HG03045 (cell line): ENCODE measurements at regions not wholly inside any gene's neighbourhood (a gene's known extent, or its start where the extent isn't known, plus 50 kb on each side); places are given as distances from the start of the nearest gene placed in this dataset.
"Not testable (repeated sequence)": the region's sequence is repeated elsewhere in the genome, so short reads cannot be mapped to it uniquely, and the experiment has no call there.

Experiments
- ATAC-seq: cut with Tn5 transposase; IDR thresholded peaks from one replicate; pipeline ENCODE4 v1.9.1; 2021; ENCODE audit warnings: mild to moderate bottlenecking, moderate library complexity; ENCODE audit not compliant: unreplicated experiment

DNA sequence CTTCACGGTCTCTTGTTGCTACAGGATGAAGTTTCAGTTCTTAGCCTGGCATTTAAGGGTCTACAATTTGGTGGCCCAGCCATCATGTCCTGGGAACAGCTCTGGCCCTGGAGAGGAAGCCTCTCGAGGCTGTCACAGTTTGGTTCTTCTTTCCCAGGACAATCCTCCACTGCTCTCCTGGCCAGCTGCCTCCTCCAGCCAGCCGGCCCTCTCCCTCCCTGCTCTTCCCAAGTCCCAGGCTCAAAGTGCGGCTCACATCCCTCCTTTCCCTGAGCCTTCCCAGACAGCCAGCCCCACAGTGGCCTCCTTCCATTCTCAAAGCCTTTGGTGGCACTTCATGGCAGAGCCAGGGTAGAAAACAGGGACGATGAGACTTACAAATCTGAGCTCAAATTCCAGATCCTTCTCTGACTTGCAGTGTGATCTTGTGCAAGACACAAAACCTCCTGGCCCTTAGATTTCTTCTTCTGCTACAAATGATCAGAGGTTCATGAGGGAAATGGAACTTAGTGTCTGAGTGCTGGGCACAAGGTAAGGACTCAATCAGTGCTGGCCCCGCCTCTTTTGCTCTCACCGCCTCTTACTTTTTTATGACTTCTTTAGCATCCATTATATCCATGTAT, 223.8 kb upstream of the ECI2 start:
- no peak for ATAC-seq

DNA sequence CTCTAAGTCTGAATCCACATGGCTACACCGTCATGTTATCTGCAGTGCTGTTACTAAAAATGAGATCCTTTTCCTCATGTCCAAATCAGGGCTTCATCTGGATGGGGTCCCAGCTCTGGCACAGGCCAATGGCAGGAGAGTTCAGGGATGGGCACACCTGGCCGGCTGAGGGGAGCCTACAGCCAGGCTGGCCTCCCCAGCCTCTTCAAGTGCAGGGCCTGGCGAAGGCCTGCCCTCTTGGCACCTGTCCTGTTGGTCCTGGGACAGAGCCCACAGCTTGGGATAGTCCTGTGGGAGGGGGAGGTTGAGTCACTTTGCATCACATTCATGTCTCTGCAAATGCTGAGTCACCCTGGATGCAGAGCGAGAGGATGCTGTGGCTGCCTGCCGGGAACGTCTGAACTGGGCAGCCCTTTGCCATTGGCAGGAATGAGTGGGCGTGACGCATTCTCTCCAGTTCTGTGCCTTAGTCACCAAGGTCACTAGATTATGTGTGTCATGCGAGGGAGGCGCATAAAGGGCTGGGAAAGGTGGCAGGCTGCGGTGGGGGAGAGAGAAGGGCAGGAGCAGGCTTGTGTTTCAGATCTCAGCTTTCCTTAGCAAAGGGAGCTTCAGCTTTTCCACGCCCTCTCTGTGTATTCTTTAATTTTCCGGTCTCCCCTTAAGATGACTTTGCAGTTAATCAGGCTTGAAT, 223.2 kb upstream of the ECI2 start:
- no peak for ATAC-seq

DNA sequence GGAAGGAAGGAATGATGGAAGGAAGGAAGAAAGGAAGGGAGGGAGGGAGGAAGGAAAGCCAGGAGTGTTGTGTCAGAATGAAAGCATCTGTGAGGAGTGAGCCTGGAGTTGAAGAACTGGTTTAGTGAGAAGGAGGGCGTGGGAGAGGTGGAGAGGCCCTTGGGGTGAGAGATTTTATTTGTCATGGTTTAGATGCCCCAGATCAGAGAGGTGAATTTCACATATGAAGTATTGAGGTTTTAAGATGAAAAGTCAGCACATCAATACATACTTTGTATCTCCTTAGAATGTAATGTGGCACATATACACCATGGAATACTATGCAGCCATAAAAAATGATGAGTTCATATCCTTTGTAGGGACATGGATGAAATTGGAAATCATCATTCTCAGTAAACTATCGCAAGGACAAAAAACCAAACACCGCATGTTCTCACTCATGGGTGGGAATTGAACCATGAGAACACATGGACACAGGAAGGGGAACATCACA, 222.3 kb upstream of the ECI2 start:
- not testable (repeated sequence) for ATAC-seq

DNA sequence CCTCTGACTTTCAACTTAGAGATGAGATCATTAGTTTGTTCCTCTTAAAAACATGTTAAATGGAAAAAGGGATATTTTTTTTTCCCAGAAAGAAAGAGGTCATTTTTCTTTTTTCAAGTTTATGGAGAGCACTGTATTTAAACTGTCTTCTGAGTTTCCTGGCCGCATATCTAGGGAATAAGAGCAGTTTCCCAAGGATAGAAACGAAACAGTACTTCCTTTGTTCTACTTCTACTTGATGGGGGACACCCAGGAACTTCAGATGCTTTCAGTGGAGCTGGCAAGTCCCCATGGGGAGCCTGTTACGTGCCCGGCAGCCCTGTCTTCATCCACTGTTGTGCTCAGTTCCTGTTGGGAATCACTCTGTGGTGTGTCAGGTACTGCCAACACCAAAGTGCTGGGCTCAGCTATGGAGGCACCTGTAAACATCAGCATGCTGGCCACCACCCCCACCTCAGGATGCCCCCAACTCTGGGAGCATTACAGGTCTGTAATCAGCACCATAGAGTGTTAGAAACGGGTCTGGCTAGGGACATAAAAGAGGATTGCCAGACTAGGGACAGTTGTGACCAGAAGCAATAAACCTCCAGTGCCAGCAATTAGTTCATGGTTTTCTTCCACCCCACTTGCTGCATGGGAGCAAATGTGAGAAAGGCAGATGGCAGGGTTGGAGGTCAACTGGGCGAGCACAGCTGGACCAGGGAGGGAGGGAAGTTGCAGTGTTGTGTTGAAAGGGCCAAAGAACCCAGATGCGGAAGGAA, 221.7 kb upstream of the ECI2 start:
- no peak for ATAC-seq

DNA sequence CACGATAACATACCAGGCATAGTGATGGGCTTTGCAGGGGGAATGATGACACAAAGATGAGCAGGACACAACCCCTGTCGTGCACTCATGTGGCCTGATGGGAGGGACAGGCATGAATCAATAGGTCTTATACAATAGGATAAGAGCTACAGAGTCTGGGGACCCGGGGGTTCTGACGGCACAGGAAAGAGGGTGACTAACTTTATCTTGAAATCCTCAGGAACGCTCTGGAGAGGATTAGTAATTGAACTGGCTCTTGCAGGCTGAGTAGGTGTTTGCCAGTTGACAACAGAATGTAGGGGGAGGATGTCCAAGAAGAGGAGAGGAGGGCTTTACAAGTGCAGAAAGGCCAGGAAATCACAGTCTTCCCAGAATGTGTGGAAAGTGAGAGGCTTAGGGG, 219.9 kb upstream of the ECI2 start:
- no peak for ATAC-seq

DNA sequence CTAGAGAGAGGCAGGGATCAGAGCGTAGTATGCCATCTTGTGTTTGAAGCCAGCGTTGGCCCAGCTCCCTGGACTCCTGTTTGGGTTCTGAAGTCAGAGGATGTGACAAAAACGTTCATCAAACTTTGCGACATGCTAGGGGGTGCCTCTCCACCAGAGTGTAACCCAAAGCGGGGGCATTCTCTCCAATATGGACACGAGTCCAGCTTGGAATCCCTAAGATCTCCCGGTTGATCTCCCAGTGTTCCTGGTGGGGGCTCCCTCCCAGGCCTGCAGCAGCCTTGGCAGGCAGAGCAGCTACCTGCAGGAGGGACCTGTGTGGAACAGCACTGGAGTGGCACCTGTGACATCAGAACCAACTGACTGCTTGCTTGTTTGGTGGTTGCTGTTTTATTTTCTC, 218.8 kb upstream of the ECI2 start:
- ATAC-seq, result no peak

DNA sequence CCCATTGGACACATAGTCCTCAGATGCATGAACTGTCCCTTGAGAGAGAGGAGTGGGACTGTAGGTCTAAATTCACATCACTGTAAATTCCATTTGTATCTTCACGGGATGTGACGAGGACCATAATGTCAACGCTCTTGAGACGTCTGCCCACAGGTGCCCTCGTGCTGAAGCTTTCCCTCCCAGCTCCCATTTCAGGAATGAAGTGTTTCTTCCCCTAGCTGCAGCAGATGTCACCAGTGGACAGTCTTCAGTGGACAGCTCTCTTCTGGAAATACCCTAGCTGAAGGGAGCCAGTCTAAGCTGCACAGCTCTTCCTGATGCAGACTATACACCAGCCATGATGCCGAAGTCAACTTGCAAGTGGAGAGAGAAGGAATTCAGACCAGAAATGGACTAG, 217.4 kb upstream of the ECI2 start:
- no peak for ATAC-seq

DNA sequence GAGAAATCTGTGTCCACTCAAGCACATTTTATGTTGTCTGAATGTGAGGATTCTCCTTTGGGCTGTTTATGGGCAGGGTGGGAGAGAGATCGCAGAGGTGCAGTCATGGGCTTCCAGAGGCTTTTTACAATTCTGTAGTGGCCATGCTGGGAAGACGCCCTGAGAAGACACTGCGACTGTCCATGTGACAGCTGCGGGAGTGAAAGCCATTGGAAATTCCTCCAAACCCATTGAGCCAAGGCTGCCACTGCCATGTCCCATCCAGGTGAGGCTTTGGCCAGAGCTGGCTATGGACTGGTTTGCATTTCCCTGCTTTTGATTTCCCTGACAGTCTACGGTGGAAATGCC, 216.9 kb upstream of the ECI2 start:
- no peak for ATAC-seq

DNA sequence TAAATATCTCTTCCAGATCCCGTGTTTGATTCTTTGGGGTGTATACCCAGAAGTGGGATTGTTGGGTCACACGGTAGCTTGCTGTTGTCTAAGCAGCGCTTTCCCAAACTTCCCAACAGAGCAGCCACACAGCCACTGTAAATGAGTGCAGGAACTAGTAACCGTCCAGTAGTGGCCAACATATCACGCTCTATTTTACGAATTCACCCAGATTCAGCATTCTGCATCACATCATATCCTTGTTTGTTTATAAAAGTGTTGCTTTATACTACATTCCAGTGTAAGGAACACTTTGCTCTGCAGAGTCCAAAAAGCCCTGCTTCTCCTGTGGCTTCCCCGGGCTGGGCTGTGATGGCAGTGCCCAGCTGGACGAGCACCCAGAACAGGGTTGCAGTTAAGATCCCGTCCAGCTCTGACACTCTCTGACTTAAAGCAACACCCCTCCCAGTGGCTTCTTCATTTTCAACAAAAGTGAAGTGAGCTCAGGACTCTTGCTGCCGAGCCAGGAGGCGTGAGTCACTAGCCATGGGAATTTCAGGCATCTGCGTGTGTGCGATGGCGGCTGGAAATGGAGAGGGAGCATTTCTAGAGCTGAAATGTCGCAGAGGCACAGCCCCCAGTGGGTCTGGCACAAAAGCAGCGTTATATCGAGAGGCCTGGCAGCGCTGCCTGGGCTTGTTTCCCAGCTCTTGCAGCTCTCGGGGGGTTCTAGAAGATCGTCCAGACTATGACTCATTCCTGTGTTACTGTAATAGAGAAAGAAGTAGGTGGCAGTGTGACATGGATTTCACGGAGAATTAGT, 216.3 kb upstream of the ECI2 start:
- ATAC-seq, result no peak

DNA sequence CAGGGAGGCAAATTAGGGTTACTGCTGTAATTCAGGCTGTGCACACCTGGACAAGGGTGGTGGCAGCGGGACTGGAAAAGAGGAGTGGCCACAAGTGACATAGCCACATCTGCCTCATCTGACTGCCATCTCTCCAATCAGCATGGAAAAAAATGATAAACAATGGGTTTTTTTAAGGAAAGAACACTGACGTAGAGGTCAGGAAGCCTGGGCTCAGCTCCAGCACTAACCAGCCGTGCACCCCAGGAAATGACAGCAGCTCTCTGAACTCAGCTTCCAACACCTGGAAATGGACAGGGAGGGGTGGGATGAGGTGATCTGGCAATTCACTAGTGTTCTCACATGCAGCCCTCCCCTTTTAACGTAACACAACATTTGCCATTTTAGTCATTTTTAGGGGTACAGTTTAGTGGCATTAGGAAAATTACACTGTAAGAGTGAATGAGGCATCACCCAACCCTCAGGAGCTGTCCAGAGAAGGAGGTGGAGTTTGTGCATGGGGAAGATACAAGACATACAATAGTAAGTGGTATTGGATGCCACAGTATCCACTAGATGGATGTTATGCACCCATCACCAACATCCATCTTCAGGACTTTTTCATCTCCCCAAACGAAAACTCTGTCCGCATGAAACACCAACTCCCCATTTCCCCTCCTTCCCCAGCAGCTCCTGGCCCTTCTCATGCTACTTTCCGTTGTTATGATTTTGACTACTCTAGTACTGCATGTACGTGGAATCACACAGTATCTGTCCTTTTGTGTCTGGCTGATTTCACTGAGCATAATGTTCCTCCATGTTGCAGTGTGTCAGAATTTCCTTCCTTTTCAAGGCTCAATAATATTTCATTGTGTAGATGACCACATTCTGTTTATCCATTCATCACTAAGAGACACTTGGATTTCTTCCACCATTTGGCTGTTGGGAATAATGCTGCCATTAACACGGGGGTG, 215.5 kb upstream of the ECI2 start:
- no peak for ATAC-seq

DNA sequence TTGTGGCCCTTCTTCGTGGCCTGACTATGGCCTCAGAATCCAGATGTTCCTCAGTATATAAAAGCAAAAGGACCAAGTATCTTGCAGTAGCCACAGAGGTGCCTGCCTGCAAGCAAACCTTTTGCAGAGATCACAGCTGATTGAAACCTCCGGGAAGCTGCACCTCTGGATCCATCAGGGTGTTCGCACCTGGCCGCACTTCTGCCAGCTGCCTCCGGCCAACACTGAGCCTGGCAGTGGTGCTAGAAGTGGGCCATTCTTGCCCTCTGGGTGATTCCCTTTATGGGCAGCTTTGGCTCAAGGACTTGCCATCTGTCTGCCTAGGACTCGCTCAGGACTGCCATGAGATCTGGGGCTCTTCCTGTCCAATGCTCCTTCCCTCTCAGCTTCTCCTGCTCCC, 214.6 kb upstream of the ECI2 start:
- no peak for ATAC-seq

DNA sequence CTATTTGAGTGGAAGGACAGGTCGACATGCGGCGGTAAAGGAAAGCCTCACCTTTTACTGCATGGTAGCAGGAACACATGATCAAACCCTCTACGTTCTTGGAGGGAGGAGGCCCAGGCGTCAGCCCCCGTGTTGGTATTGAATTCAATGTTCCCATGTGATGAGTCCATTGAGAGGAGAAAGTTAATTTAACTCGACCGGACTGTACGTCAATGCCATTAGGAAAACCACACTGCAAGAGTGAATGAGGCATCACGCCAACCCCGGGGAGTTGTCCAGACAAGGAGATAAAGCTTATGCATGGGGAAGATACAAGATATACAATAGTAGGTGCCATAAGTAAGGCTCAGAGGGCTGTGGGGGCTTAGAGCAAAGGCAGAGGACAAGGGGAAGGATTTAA, 213.9 kb upstream of the ECI2 start:
- ATAC-seq, result no peak

DNA sequence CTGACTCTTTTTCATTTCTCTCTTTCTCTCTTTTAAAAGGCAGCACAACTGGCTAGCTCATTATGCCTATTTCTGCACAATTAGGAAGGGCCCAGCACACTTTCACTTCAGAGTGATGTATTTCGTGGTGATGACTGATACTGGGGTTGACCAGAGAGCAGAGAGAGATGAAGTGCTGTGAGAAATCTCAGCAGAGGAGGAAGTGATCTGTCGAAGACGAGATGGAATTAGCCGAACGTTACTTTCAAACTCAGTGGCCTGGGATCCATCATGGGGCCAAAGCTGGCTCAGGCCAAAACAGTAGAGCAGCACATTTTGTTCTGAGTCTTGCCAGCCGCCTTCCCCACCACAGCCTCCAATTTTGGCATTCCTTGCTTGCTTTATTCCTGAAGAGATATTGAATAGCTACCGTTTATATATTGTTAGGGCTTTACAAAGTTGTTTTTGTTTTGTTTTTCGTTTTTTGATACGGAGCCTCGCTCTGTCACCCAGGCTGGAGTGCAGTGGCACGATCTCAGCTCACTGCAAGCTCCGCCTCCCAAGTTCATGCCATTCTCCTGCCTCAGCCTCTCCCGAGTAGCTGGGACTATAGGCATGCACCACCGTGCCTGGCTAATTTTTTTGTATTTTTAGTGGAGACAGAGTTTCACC, 213.2 kb upstream of the ECI2 start:
- ATAC-seq, result no peak

DNA sequence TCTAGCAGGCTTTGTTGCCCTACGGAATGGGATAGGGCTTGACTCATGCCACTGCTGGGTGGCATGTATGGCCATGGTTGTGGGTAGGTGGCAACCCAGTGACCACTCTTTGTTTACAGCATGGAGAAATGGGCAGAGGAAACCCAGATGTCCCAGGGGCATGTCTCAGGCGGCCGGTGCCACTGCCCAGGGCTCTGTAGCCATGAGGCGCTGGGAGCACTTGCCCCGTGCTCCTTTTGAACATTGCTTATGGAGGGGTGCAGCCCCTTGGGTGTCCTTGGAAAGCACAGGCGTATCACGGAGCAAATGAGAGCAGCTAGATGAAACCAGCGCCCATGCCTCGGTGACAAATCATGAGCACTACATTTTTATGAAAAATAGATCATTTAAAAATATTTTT, 212.5 kb upstream of the ECI2 start:
- ATAC-seq, result no peak

DNA sequence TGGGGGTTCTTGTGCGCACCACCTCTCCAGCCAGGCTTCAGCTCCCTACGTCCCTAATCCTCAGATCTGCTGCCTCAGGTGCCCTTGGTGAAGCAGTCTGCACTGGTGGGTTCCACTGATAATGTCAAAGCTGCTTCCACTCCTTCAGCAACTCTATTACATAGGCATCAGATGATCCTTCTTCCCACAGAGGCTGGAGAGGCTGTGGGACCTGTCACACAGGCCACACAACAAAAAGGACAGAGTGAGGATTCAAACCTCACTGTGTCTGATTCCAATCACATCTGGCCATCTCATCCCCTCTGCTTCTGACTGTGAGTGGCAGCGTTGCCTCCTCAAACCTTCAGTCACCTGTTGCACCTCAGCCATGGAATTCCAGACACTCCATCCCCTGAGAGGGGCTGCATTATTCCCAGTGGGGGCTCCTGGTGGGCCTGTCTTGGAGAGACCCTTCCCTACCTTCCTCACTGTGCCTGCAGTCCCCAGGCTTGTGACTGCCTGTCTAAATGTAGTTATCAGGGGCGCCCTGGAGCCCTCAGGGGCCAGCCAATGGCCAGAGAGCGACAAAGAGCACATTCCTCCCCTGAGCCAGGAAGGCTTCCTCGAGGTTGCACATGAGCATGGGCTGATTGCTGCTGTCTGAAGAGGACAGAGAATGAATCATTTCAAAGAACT, 211.4 kb upstream of the ECI2 start:
- no peak for ATAC-seq

DNA sequence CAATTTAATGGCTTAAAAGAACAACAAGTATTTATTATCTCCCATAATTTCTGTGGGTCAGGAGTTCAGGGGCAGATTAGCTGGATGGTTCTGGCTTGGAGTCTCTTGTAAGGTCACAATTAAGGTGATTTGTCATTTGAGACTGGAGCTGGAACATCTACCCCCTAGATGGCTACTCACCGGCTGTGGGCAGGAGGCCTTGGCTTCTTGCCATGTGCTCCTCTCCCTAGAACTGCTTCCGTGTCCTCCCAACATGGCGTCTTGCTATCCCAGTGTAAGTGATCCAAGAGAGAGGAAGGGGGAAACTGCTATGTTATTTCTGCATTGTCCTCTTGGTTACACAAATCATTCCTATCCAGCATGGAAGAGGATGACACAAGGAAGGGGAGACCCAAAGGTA, 210.2 kb upstream of the ECI2 start:
- no peak for ATAC-seq

DNA sequence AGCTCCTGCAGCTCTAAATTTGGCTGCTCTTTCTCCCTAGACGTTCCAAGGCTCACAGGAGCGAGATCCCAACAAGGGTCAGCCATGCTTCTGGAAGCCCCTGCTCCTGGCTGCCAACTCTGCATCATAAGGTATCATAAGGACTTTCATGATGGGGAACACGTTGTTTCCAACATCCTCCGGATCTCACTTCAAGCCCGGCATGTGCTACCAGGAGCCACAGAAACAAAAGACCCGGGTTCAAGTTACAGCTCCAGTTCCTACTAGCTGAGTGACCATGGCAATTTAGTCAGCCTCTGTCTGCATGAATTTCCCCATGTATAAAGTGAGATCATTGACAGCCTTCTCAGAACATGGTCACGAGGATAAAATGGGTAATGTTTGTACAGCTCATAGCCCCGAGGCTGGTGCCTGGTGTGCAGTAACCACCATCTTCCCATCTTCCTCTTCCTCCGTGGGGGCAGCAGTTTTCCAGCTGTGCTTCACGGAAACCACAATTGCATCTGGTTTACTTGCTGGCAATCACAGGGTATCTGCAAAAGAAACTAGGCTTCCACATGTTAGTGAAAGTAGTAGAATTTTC, 209.0 kb upstream of the ECI2 start:
- no peak for ATAC-seq

DNA sequence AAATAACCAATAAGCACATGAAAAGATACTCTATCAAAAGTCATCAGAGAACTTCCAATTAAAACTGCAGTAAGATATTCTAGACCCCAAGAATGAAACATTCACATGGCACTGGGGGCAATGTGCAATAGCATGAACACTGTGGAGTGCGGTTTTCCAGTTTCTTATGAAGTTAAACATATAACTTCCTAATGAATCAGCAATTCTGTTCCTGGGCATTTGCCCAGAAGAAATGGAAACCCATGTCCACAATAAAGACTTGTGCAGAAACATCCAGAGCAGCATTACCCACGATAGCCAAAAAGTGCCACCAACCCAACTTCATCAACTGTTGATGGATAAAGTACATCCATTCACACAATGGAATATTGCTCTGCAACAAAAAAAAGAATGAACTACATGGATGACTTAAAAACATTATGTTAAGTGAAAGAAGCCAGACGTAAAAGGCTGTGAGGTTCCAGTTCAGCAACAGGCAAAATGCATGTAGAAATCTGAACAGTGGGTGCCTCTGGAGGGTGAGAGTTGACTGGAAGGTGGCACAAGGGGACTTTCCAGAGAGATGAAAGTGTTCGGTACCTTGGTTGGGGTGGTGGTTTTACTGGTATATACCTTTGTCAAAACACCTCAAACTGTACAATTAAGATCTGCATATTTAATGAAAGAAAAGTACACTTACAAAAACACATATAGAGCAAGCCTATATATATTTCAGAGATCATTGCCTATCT, 207.2 kb upstream of the ECI2 start:
- no peak for ATAC-seq
